OCI-LY7 (cell line): ENCODE measurements at regions not wholly inside any gene's neighbourhood (a gene's known extent, or its start where the extent isn't known, plus 50 kb on each side); places are given as distances from the start of the nearest gene placed in this dataset.

ENCODE experiments used
- BruUV-seq: library from RNA; stranded (reverse); fragments of 400-500 nt; replicated peaks from 2 replicates; lab custom pipeline; 2021; lab: Mats Ljungman, UMichigan
- CTCF ChIA-PET: fragments of 300-600 bp; sonication (Branson Sonifier 250); formaldehyde crosslinking; loops from one replicate; lab custom pipeline; 2022; ENCODE audit warnings: antibody characterized with exemption; ENCODE audit not compliant: unreplicated experiment; lab: Charles Lee
- POLR2A ChIA-PET: fragments of 300-600 bp; sonication (Branson Sonifier 250); formaldehyde crosslinking; loops from one replicate; lab custom pipeline; 2022; ENCODE audit warnings: antibody characterized with exemption; lab: Charles Lee
- DNase-seq: peaks from one replicate; pipeline ENCODE4 v3.0.0-alpha.2; 2015; ENCODE audit warnings: low spot score
- H2AFZ ChIP-seq: fragments of 200-600 bp; sonication (generic), shearing (Covaris generic); 2 replicates; pipeline ENCODE4 v1.6.1; 2014; ENCODE audit warnings: mild to moderate bottlenecking, antibody characterized with exemption, low read length, moderate library complexity
- H3K27ac ChIP-seq: fragments of 200-600 bp; sonication (generic); 2 replicates; pipeline ENCODE4 v1.5.1; 2014; ENCODE audit warnings: mixed run types, low read depth, mild to moderate bottlenecking, moderate library complexity, low read length, inconsistent platforms; ENCODE audit not compliant: poor library complexity, severe bottlenecking
- H3K36me3 ChIP-seq: fragments of 200-600 bp; sonication (generic); 2 replicates; pipeline ENCODE4 v1.6.1; 2014; ENCODE audit warnings: mild to moderate bottlenecking, antibody characterized with exemption, low read length, moderate library complexity, mixed read lengths; ENCODE audit not compliant: insufficient read depth
- H3K4me1 ChIP-seq: fragments of 200-600 bp; sonication (generic); 2 replicates; pipeline ENCODE4 v1.5.1; 2014; ENCODE audit warnings: mild to moderate bottlenecking, low read length; ENCODE audit not compliant: insufficient read depth, poor library complexity, severe bottlenecking
- H3K4me2 ChIP-seq: fragments of 200-600 bp; sonication (generic); 2 replicates; pipeline ENCODE4 v1.6.1; 2014; ENCODE audit warnings: mild to moderate bottlenecking, low read length
- H3K4me3 ChIP-seq: fragments of 200-600 bp; sonication (generic); 2 replicates; pipeline ENCODE4 v1.5.1; 2014; ENCODE audit warnings: mild to moderate bottlenecking, low read depth, low read length; ENCODE audit not compliant: poor library complexity, severe bottlenecking
- H3K79me2 ChIP-seq: fragments of 200-600 bp; sonication (generic); 2 replicates; pipeline ENCODE4 v1.6.1; 2016; ENCODE audit warnings: low read depth, mild to moderate bottlenecking, low read length, moderate library complexity, mixed read lengths; ENCODE audit not compliant: insufficient read depth
- H3K9me2 ChIP-seq: fragments of 200-600 bp; sonication (generic); 2 replicates; pipeline ENCODE4 v1.6.1; 2016; ENCODE audit warnings: mild to moderate bottlenecking, low read length, mixed read lengths; ENCODE audit not compliant: insufficient read depth
- H3K9me3 ChIP-seq: fragments of 200-600 bp; sonication (generic); 2 replicates; pipeline ENCODE4 v1.6.1; 2014; ENCODE audit warnings: mild to moderate bottlenecking, mixed run types, low read length, mixed read lengths
- H4K20me1 ChIP-seq: fragments of 200-600 bp; sonication (generic); 2 replicates; pipeline ENCODE4 v1.6.1; 2014; ENCODE audit warnings: mild to moderate bottlenecking, antibody characterized with exemption, low read length, moderate library complexity, mixed read lengths; ENCODE audit not compliant: insufficient read depth
- EZH2phosphoT487 ChIP-seq: fragments of 200-600 bp; sonication (generic); IDR thresholded peaks from 2 replicates; pipeline ENCODE4 v1.6.1; 2018; ENCODE audit warnings: low read depth, borderline replicate concordance, mild to moderate bottlenecking, mixed run types, antibody characterized with exemption, low read length, moderate library complexity, mixed read lengths
- intact Hi-C: fragments of 100-400 bp; cut with micrococcal nuclease; formaldehyde crosslinking; loops from one replicate; pipeline ENCODE4 v1.10.0; 2022; ENCODE audit not compliant: unreplicated experiment
- TF ChIP-seq, protein P1 (sequence below): fragments of 200-600 bp; sonication (generic); conservative IDR thresholded peaks from 2 replicates; pipeline ENCODE4 v1.5.1; 2014; ENCODE audit warnings: mild to moderate bottlenecking, antibody characterized with exemption, low read length, moderate library complexity, mixed read lengths

DNA sequence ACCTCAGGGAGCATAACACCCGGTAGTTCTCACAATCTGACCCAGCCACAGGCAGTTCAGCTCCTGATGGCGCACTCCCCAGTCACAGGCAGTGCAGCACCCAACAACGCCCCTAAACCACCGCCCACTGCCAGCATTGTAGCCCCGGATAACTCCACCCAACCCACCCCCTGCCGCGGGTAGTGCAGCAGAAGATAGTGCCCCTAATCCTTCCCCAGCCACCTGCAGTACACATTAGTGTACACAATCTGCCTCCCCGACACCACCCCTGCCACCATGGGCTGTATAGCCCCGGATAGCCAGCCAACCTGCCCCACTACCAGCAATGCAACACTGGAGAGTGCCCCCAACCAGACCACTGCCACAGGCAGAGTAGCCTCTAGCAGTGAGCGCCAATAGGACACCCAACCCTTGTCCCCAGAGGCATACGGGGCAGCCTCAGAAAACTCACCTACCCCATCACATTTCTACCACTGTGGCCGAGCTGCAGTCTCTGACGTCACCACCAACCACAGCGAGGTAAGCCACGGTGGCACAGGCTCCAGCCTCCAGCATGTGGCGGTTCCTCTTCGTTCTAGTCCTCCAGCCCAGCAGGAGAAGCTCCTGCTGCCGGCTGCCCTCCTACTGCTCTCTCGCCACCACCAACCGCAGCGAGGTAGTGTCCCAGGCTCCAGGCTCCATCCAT, 877.3 kb downstream of the KCNJ18 start:
- Histone ChIP-seq H3K4me3 (no peak overlapping the region), H3K9me2 (no peaks in the 10 kb centered on the region)

DNA sequence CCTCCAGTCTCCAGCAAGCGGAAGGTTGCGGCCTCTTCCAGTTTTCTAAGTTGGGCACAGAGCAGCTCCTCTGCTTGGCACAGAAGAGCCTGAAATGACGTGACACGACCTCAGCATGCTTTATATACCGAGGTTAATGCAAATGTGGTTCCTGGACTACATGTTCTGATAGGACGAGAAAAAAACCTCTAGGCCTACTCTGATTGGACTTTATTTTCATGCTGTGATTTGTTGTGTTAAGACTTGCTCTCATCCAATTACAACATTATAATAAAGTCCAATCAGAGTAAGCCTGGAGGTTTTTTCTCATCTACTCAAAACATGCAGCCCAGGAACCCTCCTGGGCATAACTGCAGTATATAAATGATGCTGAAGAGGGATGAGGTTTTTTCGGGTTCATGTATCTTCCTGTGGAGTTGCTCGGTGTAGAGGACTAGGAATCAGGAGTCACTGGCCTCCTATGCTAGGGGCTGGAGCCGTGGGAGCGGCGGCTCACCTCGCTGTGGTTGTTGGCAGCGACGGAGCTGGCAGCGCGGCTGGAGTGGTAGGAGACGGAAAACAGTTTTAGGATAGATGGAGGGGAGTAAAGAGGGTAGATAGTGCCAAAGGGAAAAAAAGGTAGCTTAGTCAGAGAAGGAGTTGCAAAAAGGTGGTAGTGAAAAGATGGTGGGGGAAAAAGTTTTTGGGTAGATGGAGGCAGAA, 878.0 kb downstream of the KCNJ18 start:
- Histone ChIP-seq H3K79me2 (no peaks in the 10 kb centered on the region), H3K4me2 (no peak overlapping the region), H3K36me3 (no peaks in the 10 kb centered on the region), H3K9me2 (no peaks in the 10 kb centered on the region), H4K20me1 (no peaks in the 10 kb centered on the region), H2AFZ (no peak overlapping the region), H3K4me3 (no peak overlapping the region), H3K9me3 (no peaks in the 10 kb centered on the region), H3K27ac (no peak overlapping the region), H3K4me1 (no peaks in the 10 kb centered on the region)
- ChIA-PET POLR2A (no interaction called here), CTCF (no interaction called here)
- intact Hi-C loops, result no loop called here
- BruUV-seq, result no TSS peak
- DNase-seq, result no peak
- no peak for TF ChIP-seq EZH2phosphoT487
- TF ChIP-seq, protein P1, sequence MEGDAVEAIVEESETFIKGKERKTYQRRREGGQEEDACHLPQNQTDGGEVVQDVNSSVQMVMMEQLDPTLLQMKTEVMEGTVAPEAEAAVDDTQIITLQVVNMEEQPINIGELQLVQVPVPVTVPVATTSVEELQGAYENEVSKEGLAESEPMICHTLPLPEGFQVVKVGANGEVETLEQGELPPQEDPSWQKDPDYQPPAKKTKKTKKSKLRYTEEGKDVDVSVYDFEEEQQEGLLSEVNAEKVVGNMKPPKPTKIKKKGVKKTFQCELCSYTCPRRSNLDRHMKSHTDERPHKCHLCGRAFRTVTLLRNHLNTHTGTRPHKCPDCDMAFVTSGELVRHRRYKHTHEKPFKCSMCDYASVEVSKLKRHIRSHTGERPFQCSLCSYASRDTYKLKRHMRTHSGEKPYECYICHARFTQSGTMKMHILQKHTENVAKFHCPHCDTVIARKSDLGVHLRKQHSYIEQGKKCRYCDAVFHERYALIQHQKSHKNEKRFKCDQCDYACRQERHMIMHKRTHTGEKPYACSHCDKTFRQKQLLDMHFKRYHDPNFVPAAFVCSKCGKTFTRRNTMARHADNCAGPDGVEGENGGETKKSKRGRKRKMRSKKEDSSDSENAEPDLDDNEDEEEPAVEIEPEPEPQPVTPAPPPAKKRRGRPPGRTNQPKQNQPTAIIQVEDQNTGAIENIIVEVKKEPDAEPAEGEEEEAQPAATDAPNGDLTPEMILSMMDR, result no peak

More for the DNA sequence above, 877.3 kb downstream of the KCNJ18 start:
- Histone ChIP-seq H2AFZ (no peak overlapping the region), H3K79me2 (no peaks in the 10 kb centered on the region), H3K9me3 (no peaks in the 10 kb centered on the region), H4K20me1 (no peaks in the 10 kb centered on the region), H3K36me3 (no peaks in the 10 kb centered on the region), H3K4me1 (no peaks in the 10 kb centered on the region), H3K4me2 (no peak overlapping the region), H3K27ac (no peak overlapping the region)
- ChIA-PET CTCF (no interaction called here), POLR2A (no interaction called here)
- TF ChIP-seq, protein P1, result no peak
- no peak for TF ChIP-seq EZH2phosphoT487
- no TSS peak for BruUV-seq
- intact Hi-C loops, result no loop called here
- no peak for DNase-seq

DNA sequence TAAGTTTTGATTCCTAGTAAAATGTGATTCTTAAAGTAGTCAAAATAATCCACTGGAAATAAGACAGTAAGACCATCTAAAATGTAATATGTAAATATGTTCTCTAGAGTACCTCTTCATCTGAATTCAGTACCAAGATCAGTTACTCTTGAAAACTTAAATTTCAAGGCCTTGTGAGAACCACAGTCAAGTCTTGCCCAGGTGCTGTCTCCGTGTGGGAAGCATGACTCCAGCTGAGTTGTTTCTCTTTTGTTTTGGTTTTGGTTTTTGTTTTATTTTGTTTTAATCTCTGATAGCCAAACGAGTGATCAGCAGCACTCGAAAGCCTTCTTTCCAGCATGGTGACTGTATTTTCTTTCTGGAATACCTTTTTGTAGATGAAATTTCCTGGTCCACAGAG, 907.0 kb downstream of the KCNJ18 start:
- CTCF ChIA-PET, result no interaction called here
- Histone ChIP-seq H3K36me3 (no peaks in the 10 kb centered on the region), H2AFZ (no peak overlapping the region), H3K27ac (no peak overlapping the region), H4K20me1 (no peaks in the 10 kb centered on the region), H3K4me3 (no peak overlapping the region), H3K4me1 (no peaks in the 10 kb centered on the region), H3K9me2 (no peaks in the 10 kb centered on the region), H3K9me3 (no peaks in the 10 kb centered on the region), H3K79me2 (no peaks in the 10 kb centered on the region), H3K4me2 (no peak overlapping the region)
- intact Hi-C loops, result no loop called here
- no peak for DNase-seq
- TF ChIP-seq, protein P1, result no peak
- no peak for TF ChIP-seq EZH2phosphoT487
- BruUV-seq, result no TSS peak
- POLR2A ChIA-PET, result no interaction called here
